CD4-positive, alpha-beta T cell treated with Interferon alpha-2 for 1 hour (primary cell): ENCODE measurements at regions not wholly inside any gene's neighbourhood (a gene's known extent, or its start where the extent isn't known, plus 50 kb on each side); places are given as distances from the start of the nearest gene placed in this dataset.
"Not testable (repeated sequence)": the region's sequence is repeated elsewhere in the genome, so short reads cannot be mapped to it uniquely, and the experiment has no call there.

Source experiments
- DNase-seq, 2 donors: peaks; one replicate each; pipeline ENCODE4 v3.0.0-alpha.2; 2020 to 2022

DNA sequence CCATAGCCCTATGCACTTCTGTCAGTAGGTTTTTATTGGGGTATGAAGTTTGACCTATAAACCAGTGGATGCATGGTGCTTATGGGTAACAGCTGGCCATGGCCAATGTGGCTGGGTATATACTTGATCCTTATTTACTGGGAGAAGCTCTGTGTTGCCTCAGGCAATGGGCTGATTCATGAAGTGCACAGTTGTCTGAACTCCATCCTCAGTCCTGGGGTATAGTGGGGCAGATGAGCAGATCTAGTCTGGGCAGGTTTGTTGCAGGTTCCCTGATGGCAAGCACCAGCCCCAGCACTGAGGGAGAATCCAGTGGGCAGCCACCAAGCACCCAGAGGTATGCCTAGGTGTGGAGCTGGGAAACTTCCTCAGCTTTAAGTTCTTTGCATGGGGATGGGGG lies 274.4 kb downstream of the TDRD3 start:
- DNase-seq = no peak

DNA sequence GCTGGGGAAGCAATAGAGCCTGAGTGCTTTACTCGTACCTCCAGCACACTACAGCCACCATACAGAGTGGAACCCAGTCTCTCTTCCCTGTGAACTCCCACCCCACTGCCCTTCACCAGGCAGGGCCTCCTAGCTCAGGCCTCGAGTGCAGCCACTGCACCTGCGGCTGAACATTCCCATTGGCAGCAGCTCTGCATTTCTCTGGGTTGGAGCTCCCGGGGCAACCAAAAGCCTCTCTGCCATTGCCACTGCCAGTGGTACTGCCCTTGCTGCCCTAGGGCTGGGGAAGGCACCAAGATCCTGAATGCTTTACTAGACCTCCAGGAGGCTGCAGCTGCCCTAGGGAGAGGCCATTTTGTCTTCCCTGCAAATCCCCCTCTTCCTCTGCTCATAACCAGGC lies 266.8 kb downstream of the TDRD3 start:
- DNase-seq = no peak

GRCh38 chr13:60662595-60662994 lies 265.6 kb downstream of the TDRD3 start:
- no peak for DNase-seq

- DNase-seq = no peak
Observed at GRCh38 chr13:60661521-60661920, 264.5 kb downstream of the TDRD3 start.

GRCh38 chr13:60657586-60657985 lies 260.6 kb downstream of the TDRD3 start:
- not testable (repeated sequence) for DNase-seq

- no peak for DNase-seq
Observed at GRCh38 chr13:60655256-60655655, 258.2 kb downstream of the TDRD3 start.

DNA sequence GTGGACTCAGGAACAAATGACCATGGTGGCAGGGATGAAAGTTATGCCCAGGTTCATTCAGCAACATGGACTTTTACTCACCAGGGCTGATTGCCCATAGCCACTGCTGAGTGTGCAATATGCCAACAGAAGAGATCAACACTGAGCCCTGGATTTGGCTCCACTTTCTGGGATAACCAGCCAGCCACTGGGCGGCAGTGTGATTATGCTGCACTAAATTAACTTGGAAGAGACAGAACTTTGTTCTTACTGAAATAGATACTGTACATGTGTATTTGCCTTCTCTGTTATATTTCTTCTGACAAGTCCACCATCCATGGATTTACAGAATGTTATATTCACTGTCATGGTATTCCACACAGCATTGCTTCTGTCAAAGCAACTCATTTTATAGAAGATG lies 257.4 kb downstream of the TDRD3 start:
- no peak for DNase-seq

DNA sequence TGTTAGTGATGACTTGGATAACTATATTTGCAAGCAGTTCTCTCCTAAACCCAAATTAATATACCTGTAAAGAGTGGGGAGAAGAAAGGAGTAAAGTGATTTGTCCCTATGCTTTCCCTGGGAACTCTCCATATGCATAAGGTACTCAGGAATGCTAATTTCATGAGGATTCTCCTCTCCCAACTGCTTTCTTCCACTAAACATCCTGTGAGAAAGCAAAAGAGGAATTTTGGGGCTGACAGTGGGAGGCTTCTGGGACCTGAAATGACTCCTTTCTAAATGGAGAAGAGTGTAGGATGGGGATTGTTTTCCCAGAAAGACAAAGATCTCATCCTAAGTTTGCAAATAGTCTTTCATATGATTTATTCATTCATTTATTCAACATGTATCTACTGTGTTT lies 250.5 kb downstream of the TDRD3 start:
- DNase-seq = no peak

DNA sequence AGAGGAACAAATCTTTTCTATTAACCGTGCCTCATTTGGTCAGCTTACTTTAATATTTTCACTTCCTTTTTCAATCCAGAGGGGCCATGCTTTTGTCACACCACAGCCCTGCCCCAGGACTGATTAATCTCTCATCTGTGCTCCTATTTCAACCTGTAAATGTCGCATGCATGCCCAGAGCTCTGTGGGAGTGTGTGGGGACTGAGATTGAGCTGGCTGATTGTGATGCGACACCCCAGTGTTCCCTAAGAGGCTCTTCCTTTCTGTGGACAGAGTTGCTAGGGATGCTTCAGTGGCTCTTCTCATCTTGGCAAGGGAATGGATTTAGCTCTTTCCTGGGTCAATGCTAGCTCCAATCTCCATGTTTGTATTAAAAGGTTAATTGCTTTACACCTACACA lies 249.6 kb downstream of the TDRD3 start:
- DNase-seq = no peak

- no peak for DNase-seq
Observed at GRCh38 chr13:60645676-60646075, 248.7 kb downstream of the TDRD3 start.

DNA sequence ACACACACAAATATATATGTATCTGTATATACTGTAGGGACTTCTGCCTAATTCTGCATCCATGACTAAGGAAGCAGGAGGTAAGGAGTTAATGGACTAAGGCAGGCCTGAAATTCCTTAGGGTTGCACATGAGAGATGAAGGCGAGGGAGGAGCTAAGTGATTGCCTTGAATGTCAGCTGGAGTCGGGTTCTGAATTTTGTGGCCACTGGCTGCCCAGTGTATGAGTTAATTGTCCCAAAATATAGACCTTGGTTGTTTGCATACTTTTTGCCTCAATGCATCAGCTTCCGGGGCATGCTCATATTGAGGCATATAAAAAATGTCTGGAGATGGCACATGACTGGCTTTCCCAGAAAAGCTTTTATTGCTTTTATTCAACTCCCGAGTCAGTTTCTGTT lies 245.5 kb downstream of the TDRD3 start:
- no peak for DNase-seq

DNA sequence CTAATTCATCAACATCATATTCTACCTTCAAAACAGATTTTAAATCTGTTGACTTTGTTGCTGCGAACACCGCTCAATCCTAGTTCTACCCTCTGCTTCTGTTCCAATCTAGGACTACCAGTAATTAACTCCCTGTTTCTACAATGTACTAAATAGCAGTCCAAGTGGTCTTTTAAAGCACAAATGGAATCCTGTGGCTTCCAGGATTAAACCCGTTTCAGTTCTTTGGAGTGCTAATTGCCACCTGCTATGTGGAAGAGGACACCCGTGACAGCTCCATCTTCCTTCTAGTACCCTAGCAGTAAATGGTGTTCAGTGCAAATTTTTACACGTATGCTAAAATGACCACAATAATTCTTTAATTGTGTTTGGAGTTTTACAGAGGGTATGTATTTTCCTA lies 232.1 kb downstream of the TDRD3 start:
- no peak for DNase-seq

DNA sequence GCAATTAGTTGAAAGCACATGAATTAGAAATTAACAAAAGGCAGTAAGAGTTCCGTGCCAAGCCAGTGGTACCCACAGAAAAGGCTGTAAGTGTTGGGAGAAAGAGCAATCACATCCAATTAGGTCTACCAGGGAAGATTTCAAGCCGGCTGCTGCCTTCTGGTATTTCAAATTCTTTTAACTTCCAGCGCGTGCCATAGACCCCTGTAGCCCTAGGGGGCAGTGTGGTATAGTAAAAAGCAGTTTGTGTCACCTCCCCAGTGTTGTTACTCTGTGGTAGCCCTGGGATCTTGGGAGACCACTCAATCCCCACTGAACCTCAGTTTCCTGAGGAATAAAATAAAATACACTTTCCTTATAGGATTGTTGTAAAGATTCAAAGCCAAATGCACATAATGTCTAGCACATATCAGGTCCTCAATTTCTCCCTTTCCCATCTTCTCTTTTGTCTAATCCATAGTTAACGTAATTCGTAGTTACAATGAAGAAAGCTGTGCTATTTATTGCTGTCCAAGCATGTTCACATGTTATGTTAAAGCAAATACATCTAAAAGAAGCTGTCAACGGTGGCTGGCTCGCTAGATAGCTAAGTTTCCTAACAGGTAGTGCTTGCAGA lies 230.2 kb downstream of the TDRD3 start:
- DNase-seq = no peak
